Liver (tissue), 7 donors: ENCODE measurements at regions not wholly inside any gene's neighbourhood (a gene's known extent, or its start where the extent isn't known, plus 50 kb on each side); places are given as distances from the start of the nearest gene placed in this dataset.

Experiments used
- DNase-seq: peaks from one replicate; pipeline ENCODE4 v3.0.0-alpha.2; 2017; ENCODE audit warnings: low spot score
- H3K27ac ChIP-seq, 2 donors: one replicate each; pipeline ENCODE4 v1.7.0; 2013; ENCODE audit warnings: inconsistent platforms in 2 of 2, low read length in 2 of 2, control low read depth in 1 of 2, low read depth in 1 of 2, mild to moderate bottlenecking in 1 of 2
- H3K27me3 ChIP-seq, 4 donors: one replicate each; pipeline versions ENCODE4 v1.6.1 to v1.7.0; 2013; ENCODE audit warnings: low read length in 3 of 4, inconsistent platforms in 1 of 4, mild to moderate bottlenecking in 1 of 4, moderate library complexity in 1 of 4; ENCODE audit not compliant: control insufficient read depth in 4 of 4, insufficient read depth in 4 of 4
- H3K36me3 ChIP-seq, 4 donors: one replicate each; pipeline versions ENCODE4 v1.6.1 to v1.7.0; 2013; ENCODE audit warnings: low read length in 3 of 4, mild to moderate bottlenecking in 3 of 4, low read depth in 1 of 4, moderate library complexity in 1 of 4; ENCODE audit not compliant: control insufficient read depth in 4 of 4, insufficient read depth in 3 of 4
- H3K4me1 ChIP-seq, 4 donors: one replicate each; pipeline versions ENCODE4 v1.6.1 to v1.7.0; 2013; ENCODE audit warnings: low read length in 3 of 4, mild to moderate bottlenecking in 3 of 4, moderate library complexity in 1 of 4; ENCODE audit not compliant: control insufficient read depth in 4 of 4, insufficient read depth in 4 of 4
- H3K4me3 ChIP-seq, 3 donors: one replicate each; pipeline versions ENCODE4 v1.6.1 to v1.7.0; 2013; ENCODE audit warnings: low read length in 3 of 3, control low read depth in 1 of 3, low read depth in 1 of 3, mild to moderate bottlenecking in 1 of 3
- H3K9ac ChIP-seq, 2 donors: one replicate each; pipeline ENCODE4 v1.7.0; 2013; ENCODE audit warnings: low read length in 2 of 2, mild to moderate bottlenecking in 2 of 2, moderate library complexity in 2 of 2, control low read depth in 1 of 2, low read depth in 1 of 2
- H3K9me3 ChIP-seq, 4 donors: one replicate each; pipeline versions ENCODE4 v1.6.1 to v1.7.0; 2013; ENCODE audit warnings: low read length in 3 of 4; ENCODE audit not compliant: control insufficient read depth in 4 of 4
- ATF3 ChIP-seq: IDR thresholded peaks from 2 replicates; pipeline ENCODE4 v1.6.1; 2016; ENCODE audit warnings: antibody characterized with exemption
- CTCF ChIP-seq: fragments of 150-350 bp; IDR thresholded peaks from 2 replicates; pipeline ENCODE4 v1.5.1; 2017; ENCODE audit warnings: improper control_type of control experiment, low read depth, low read length; ENCODE audit not compliant: missing input control
- EGR1 ChIP-seq, 2 donors: IDR thresholded peaks; 2 replicates each; pipeline ENCODE4 v1.6.1; 2016 to 2018; ENCODE audit warnings: antibody characterized with exemption in 2 of 2, low read depth in 2 of 2
- FOXA1 ChIP-seq: IDR thresholded peaks from 2 replicates; pipeline ENCODE4 v1.6.1; 2016; ENCODE audit warnings: antibody characterized with exemption
- FOXA2 ChIP-seq: IDR thresholded peaks from 2 replicates; pipeline ENCODE4 v1.6.1; 2016; ENCODE audit warnings: antibody characterized with exemption
- GABPA ChIP-seq, 2 donors: IDR thresholded peaks in 1 of 2; conservative IDR thresholded peaks in 1 of 2; 2 replicates each; pipeline ENCODE4 v1.6.1; 2016; ENCODE audit warnings: antibody characterized with exemption in 2 of 2, mild to moderate bottlenecking in 1 of 2, moderate library complexity in 1 of 2
- HNF4A ChIP-seq, 2 donors: conservative IDR thresholded peaks; 2 replicates each; pipeline ENCODE4 v1.6.1; 2016; ENCODE audit warnings: antibody characterized with exemption in 2 of 2, mild to moderate bottlenecking in 2 of 2
- HNF4G ChIP-seq: IDR thresholded peaks from 2 replicates; pipeline ENCODE4 v1.6.1; 2016; ENCODE audit warnings: antibody characterized with exemption
- JUND ChIP-seq, 2 donors: IDR thresholded peaks; 2 replicates each; pipeline ENCODE4 v1.6.1; 2016; ENCODE audit warnings: antibody characterized with exemption in 2 of 2
- MAX ChIP-seq: IDR thresholded peaks from 2 replicates; pipeline ENCODE4 v1.6.1; 2016; ENCODE audit warnings: antibody characterized with exemption
- NR2F2 ChIP-seq: IDR thresholded peaks from 2 replicates; pipeline ENCODE4 v1.6.1; 2016; ENCODE audit warnings: antibody characterized with exemption
- RAD21 ChIP-seq, 2 donors: IDR thresholded peaks; 2 replicates each; pipeline ENCODE4 v1.6.1; 2016; ENCODE audit warnings: antibody characterized with exemption in 2 of 2, mild to moderate bottlenecking in 2 of 2
- REST ChIP-seq: IDR thresholded peaks from 2 replicates; pipeline ENCODE4 v1.6.1; 2016; ENCODE audit warnings: antibody characterized with exemption, mild to moderate bottlenecking
- RXRA ChIP-seq, 2 donors: IDR thresholded peaks; 2 replicates each; pipeline ENCODE4 v1.6.1; 2017 to 2018; ENCODE audit warnings: antibody characterized with exemption in 2 of 2, mild to moderate bottlenecking in 1 of 2
- SP1 ChIP-seq: IDR thresholded peaks from 2 replicates; pipeline ENCODE4 v1.6.1; 2018; ENCODE audit warnings: antibody characterized with exemption, mild to moderate bottlenecking
- TAF1 ChIP-seq: conservative IDR thresholded peaks from 2 replicates; pipeline ENCODE4 v1.6.1; 2016; ENCODE audit warnings: antibody characterized with exemption, mild to moderate bottlenecking
- YY1 ChIP-seq: IDR thresholded peaks from 2 replicates; pipeline ENCODE4 v1.6.1; 2016; ENCODE audit warnings: antibody characterized with exemption, mild to moderate bottlenecking
- donor health status: healthy.
- donor health status: healthy.
- donor health status: healthy.
- donor health status: healthy.

GRCh38 chr3:112741983-112742382 lies 101.0 kb upstream of the CCDC80 start:
- H3K9me3 ChIP-seq: no peaks in the 10 kb centered on the region

More at GRCh38 chr3:112741983-112742382, 101.0 kb upstream of the CCDC80 start:
- no peak overlapping the region for H3K9ac ChIP-seq
- H3K4me1 ChIP-seq: no peaks in the 10 kb centered on the region
- no peak for DNase-seq
- no peak overlapping the region for H3K4me3 ChIP-seq
- TF ChIP-seq MAX: no peak
- no peak for TF ChIP-seq CTCF
- TF ChIP-seq TAF1: no peak
- TF ChIP-seq ATF3: no peak
- TF ChIP-seq EGR1 (IDR thresholded peaks at IDR 0.05; ENCODE audit: low read depth in 2 of 2): no peak
- no peak for TF ChIP-seq RXRA (IDR thresholded peaks at IDR 0.05)
- TF ChIP-seq SP1: no peak
- no peak for TF ChIP-seq JUND (IDR thresholded peaks at IDR 0.05)
- TF ChIP-seq FOXA2: no peak
- no peak for TF ChIP-seq GABPA (IDR thresholded peaks at IDR 0.05 in 1 of 2, conservative IDR thresholded peaks at IDR 0.05 in 1 of 2)
- TF ChIP-seq REST: no peak
- no peak for TF ChIP-seq RAD21 (IDR thresholded peaks at IDR 0.05)
- no peak for TF ChIP-seq NR2F2
- TF ChIP-seq HNF4A (conservative IDR thresholded peaks at IDR 0.05): no peak
- TF ChIP-seq FOXA1: no peak
- no peak for TF ChIP-seq YY1
- no peak for TF ChIP-seq HNF4G
- H3K27ac ChIP-seq: no peak overlapping the region
- H3K27me3 ChIP-seq: peaks cover 0 to 8% (median 0%) of the 10 kb centered on the region in 4 donors
- no peaks in the 10 kb centered on the region for H3K36me3 ChIP-seq
